Upper lobe of left lung (tissue), 4 donors: ENCODE measurements at regions not wholly inside any gene's neighbourhood (a gene's known extent, or its start where the extent isn't known, plus 50 kb on each side); places are given as distances from the start of the nearest gene placed in this dataset.

ENCODE experiments used
- EP300 ChIP-seq, 4 donors: sonication (generic); formaldehyde crosslinking; IDR thresholded peaks; one replicate each; pipeline ENCODE4 v1.5.1; 2017; ENCODE audit warnings: antibody characterized with exemption in 4 of 4, control low read depth in 2 of 4
- POLR2A ChIP-seq, 4 donors: fragments of 450-650 bp; IDR thresholded peaks; one replicate each; pipeline ENCODE4 v1.5.1; 2016 to 2017; ENCODE audit warnings: antibody characterized with exemption in 4 of 4, mild to moderate bottlenecking in 2 of 4
- POLR2AphosphoS5 ChIP-seq, 2 donors: sonication (generic); formaldehyde crosslinking; IDR thresholded peaks; one replicate each; pipeline ENCODE4 v1.5.1; 2017; ENCODE audit warnings: antibody characterized with exemption in 2 of 2
- TF ChIP-seq, protein P1 (sequence below), 6 experiments: fragments of 450-650 bp in 4 of 6; fragments of 200-600 bp in 2 of 6; sonication (generic) in 2 of 6; IDR thresholded peaks; one replicate each; pipeline ENCODE4 v1.5.1; 2016 to 2019; ENCODE audit warnings: antibody characterized with exemption in 6 of 6

DNA sequence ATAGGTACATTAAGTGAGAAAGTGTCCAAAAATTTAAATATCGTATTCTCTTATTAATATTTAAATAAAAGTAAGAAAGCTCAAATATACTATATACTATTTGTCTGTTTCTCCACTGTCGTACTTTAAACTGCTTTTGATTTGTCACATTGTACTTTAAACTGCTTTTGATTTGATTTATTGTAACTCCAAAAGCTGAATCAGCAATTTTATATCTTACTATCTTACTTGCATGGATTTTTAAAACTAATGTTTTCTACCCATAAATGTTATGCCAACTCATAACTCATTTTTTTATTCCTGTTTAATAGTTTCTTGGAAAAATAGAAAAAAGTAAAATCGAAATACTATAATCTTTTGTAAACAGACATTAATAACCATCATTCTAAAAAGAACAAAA is 1128.2 kb upstream of the ACVR2A start:
- TF ChIP-seq, protein P1, sequence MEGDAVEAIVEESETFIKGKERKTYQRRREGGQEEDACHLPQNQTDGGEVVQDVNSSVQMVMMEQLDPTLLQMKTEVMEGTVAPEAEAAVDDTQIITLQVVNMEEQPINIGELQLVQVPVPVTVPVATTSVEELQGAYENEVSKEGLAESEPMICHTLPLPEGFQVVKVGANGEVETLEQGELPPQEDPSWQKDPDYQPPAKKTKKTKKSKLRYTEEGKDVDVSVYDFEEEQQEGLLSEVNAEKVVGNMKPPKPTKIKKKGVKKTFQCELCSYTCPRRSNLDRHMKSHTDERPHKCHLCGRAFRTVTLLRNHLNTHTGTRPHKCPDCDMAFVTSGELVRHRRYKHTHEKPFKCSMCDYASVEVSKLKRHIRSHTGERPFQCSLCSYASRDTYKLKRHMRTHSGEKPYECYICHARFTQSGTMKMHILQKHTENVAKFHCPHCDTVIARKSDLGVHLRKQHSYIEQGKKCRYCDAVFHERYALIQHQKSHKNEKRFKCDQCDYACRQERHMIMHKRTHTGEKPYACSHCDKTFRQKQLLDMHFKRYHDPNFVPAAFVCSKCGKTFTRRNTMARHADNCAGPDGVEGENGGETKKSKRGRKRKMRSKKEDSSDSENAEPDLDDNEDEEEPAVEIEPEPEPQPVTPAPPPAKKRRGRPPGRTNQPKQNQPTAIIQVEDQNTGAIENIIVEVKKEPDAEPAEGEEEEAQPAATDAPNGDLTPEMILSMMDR (IDR thresholded peaks at IDR 0.05) = no peak
- no peak for TF ChIP-seq POLR2A (IDR thresholded peaks at IDR 0.05)
- TF ChIP-seq POLR2AphosphoS5 (IDR thresholded peaks at IDR 0.05) = no peak
- TF ChIP-seq EP300 (IDR thresholded peaks at IDR 0.05) = no peak
